ENCODE measurements at regions not wholly inside any gene's neighbourhood (a gene's known extent, or its start where the extent isn't known, plus 50 kb on each side); places are given as distances from the start of the nearest gene placed in this dataset.

- TF ChIP-seq POLR2A (IDR thresholded peaks at IDR 0.05) (no peak), CTCF (IDR thresholded peaks at IDR 0.05) (no peak), POLR2AphosphoS5 (IDR thresholded peaks at IDR 0.05) (no peak)
These were observed 421.0 kb upstream of the CHD1 start for GRCh38 chr5:99349787-99350186.
